HG02588 (cell line): ENCODE measurements at regions not wholly inside any gene's neighbourhood (a gene's known extent, or its start where the extent isn't known, plus 50 kb on each side); places are given as distances from the start of the nearest gene placed in this dataset.
"Not testable (repeated sequence)": the region's sequence is repeated elsewhere in the genome, so short reads cannot be mapped to it uniquely, and the experiment has no call there.

ENCODE experiments used
- ATAC-seq: cut with Tn5 transposase; IDR thresholded peaks from one replicate; pipeline ENCODE4 v1.9.1; 2021; ENCODE audit warnings: mild to moderate bottlenecking, moderate library complexity; ENCODE audit not compliant: unreplicated experiment

GRCh38 chr3:169029674-169030285 is 633.7 kb downstream of the MECOM start:
- ATAC-seq = no peak

DNA sequence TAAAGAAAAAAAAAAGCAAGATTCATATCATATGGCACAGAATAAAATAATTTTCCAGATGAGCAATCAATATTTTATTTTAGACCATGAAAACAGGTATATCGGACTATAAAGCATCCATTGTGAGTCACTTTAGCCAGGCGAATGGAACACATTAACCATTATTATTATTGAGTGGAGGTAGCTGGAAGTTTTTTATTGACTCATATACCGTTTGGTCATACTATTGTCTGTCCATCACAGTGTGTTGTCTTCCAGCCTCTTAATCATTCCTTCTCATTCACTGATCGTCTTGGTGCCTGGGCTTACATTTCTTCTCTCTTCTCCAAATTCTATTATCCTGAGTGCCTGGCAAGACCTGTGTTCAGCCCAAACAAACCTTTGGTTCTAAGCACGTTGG is 634.8 kb downstream of the MECOM start:
- no peak for ATAC-seq

DNA sequence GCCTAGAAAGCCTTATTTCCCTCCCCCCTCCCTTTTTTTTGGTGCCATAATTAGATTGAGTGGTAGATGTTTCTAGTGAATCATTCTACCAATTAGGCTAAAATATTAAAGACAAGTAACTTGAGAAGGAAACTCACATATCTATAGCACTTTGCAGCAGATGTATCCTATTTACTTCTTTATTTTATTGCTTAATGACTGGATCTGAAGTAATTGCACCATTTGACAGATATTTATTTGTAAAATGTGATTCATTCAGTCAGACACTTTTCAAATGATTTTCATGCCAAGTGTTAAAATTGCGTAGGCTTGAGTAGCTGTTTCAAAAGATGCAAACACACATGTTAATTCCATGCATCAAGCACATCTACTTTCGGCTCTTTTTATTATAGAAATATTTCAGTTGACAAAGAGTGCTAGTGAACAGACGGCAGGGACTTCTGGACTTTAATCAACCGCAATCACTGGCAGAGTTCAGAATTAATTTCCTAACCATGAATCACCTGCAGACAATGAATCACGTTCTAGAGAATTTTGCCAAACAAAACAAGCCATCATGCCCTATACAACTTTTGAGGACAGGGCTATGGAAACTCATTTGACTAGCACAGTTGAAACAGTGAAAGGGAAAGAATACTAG is 636.8 kb downstream of the MECOM start:
- ATAC-seq = no peak

GRCh38 chr3:169022457-169022856 is 641.1 kb downstream of the MECOM start:
- no peak for ATAC-seq

GRCh38 chr3:169020371-169020770 is 643.1 kb downstream of the MECOM start:
- no peak for ATAC-seq

DNA sequence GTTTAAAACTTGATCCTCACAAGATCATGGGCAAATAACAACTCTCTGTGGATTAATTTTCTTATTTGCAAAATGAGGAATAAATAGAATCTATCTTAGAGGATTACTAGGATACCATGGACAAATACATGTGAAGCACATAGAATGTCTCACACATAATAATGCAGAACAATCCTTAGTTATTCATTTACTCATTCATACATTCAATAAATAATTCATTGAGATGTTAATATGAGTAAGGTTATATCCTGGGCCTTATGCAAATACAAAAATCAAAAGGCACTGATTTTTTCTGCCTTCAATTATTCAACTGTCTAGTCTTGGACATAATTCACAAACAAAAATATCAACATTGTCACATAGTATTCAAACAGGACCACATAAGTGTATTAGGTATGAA is 654.1 kb downstream of the MECOM start:
- ATAC-seq = no peak

DNA sequence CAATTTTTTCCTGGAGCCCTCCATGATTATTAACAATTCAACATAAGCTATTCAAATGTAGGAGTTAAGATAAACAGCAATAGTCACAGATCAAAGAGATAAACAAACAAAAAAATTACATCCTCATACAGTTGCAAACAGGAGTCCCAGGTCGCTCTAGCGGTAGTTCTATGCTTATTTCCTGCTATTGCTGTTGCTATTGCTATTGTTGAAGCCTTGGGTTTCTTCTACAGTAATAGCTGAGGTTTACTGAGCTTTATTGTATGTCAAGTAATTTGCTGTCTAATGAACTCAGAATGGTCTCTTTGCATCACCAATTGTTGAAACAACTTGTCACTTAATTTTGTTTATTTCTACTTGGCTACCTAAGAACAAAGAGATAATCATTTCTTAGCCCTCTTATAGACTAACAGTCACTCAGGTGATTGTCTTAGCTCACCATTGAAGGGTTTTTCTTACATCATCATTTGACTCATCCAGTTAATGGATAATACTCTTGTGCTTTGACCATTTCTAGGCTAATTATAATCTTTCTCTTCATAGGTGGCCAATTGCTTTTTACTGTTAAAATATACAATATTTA is 654.6 kb downstream of the MECOM start:
- ATAC-seq = no peak

GRCh38 chr3:169007145-169007544 is 656.4 kb downstream of the MECOM start:
- no peak for ATAC-seq

DNA sequence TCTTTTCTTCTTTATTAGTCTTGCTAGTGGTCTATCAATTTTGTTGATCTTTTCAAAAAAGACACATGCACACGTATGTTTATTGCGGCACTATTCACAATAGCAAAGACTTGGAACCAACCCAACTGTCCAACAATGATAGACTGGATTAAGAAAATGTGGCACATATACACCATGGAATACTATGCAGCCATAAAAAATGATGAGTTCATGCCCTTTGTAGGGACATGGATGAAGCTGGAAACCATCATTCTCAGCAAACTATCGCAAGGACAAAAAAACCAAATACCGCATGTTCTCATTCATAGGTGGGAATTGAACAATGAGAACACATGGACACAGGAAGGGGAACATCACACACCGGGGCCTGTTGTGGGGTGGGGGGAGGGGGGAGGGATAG is 657.1 kb downstream of the MECOM start:
- ATAC-seq = not testable (repeated sequence)

GRCh38 chr3:169002689-169003088 is 660.8 kb downstream of the MECOM start:
- no peak for ATAC-seq

DNA sequence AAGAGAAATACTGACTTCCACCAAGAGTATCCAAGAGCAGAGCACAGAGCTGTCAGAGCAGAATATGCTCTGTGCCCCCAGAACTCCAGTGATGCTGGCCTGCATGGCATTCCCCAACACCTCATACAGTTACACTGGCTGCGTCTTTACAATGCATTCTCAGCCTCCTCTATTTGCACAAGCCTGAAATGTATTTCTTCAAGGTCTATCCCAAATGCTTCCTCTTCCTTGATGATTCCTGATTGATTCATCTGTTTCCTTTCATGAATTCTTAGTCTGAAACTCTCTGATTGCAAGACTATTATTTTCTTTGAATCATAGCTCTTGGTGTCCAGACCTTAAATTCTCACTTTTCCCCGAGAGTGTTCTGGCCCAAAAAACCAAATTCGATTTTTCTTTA is 664.7 kb downstream of the MECOM start:
- ATAC-seq = no peak

- no peak for ATAC-seq
Observed at GRCh38 chr3:168997488-168997887, 666.0 kb downstream of the MECOM start.

- no peak for ATAC-seq
Observed at GRCh38 chr3:168996622-168997021, 666.9 kb downstream of the MECOM start.

DNA sequence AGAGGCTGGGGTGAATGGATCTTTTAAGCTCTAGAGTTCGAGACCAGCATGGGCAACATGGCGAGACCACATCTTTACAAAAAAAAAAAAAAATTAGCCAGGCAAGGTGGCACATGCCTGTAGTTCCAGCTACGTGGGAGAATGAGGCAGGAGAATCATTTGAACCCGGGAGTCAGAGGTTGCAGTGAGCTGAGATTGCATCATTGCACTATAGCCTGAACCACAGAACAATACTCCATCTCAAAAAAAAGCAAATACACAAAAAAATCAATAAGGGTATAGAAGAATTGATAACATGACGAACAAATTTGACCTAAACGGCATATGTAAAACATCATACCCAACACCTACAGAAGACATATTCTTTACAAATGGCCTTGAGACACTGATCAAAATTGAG is 668.4 kb downstream of the MECOM start:
- no peak for ATAC-seq

DNA sequence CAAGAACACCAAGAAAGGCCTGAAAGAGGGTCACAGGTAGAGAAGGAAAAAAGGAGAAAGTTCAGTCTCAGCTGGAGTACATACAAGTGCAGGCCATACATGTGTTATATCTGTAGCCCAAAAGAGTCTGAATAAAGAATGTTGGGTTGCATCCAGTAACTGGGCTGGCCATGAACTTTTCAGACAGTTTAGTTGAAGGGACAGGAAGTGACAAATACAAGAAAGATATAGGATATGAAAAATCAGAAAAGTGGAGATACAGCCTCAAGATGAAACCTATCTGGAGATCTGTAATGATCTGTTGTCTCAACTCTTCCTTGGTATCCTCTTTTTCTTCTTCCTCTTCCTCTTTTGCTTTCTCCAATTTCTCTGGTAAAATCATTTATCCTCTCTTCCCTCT is 671.7 kb downstream of the MECOM start:
- ATAC-seq = no peak

- no peak for ATAC-seq
Observed at GRCh38 chr3:168990621-168991020, 672.9 kb downstream of the MECOM start.

DNA sequence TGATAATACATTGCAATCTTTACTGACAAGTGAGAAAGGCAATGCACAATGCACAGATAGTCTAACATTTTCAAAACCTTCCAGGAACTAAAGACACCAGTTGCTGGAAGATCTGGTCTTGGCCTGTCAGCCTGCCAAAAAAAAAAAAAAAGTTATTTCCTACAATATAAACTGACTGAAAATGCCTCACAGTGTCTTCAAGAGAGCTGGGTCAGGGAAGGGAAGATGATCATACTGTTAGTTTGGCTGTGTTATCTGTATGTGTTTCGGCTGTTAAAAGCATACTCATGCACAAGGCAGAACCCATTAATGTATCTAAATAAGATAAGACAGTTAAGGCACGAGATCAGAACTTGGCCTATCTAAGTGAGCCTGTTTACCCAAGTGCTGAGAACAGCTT is 673.4 kb downstream of the MECOM start:
- ATAC-seq = no peak

- ATAC-seq = no peak
Observed at GRCh38 chr3:168989396-168989795, 674.1 kb downstream of the MECOM start.

- ATAC-seq = no peak
Observed at GRCh38 chr3:168988853-168989252, 674.7 kb downstream of the MECOM start.

DNA sequence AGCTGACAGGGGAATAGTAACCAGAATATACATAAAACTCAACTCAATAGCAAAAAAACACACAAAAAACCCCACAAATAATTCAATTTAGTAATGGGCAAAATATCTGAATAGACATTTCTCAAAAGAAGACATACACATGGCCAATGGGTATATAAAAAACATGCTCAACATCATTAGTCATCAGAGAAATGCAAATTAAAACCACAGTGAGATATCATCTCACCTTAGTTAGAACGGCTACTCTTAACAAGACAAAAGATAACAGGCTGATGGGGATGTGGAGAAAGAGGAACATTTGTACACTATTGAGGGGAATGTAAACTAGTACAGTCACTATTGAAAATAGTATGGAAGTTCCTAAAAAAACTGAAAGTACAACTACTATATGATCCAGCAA is 678.6 kb downstream of the MECOM start:
- no peak for ATAC-seq

- ATAC-seq = no peak
Observed at GRCh38 chr3:168983046-168983445, 680.5 kb downstream of the MECOM start.

GRCh38 chr3:168981396-168981795 is 682.1 kb downstream of the MECOM start:
- ATAC-seq = no peak
